ENCODE measurements at regions not wholly inside any gene's neighbourhood (a gene's known extent, or its start where the extent isn't known, plus 50 kb on each side); places are given as distances from the start of the nearest gene placed in this dataset.
"Not testable (repeated sequence)": the region's sequence is repeated elsewhere in the genome, so short reads cannot be mapped to it uniquely, and the experiment has no call there.

GRCh38 chr4:14303856-14304255, 676.3 kb upstream of the BOD1L1 start:
- DNase-seq (ENCODE audit: low read depth): peak; percentile 16

- no peak for DNase-seq (ENCODE audit: low read depth)
Measured at GRCh38 chr4:14308229-14308651, 680.7 kb upstream of the BOD1L1 start.

- no peak for DNase-seq (ENCODE audit: low read depth)
Measured at GRCh38 chr4:14309431-14309830, 681.9 kb upstream of the BOD1L1 start.

- DNase-seq (ENCODE audit: low read depth): no peak
Measured at GRCh38 chr4:14313757-14314156, 686.2 kb upstream of the BOD1L1 start.

- DNase-seq (ENCODE audit: low read depth): no peak
Measured at GRCh38 chr4:14315129-14315528, 687.2 kb upstream of the CPEB2 start.

GRCh38 chr4:14317351-14317750, 684.9 kb upstream of the CPEB2 start:
- no peak for DNase-seq (ENCODE audit: low read depth)

GRCh38 chr4:14318671-14319070, 683.6 kb upstream of the CPEB2 start:
- DNase-seq (ENCODE audit: low read depth): no peak

- no peak for DNase-seq (ENCODE audit: low read depth)
Measured at GRCh38 chr4:14321723-14322122, 680.6 kb upstream of the CPEB2 start.

- no peak for DNase-seq (ENCODE audit: low read depth)
Measured at GRCh38 chr4:14323191-14323590, 679.1 kb upstream of the CPEB2 start.

- no peak for DNase-seq (ENCODE audit: low read depth)
Measured at GRCh38 chr4:14329228-14329627, 673.1 kb upstream of the CPEB2 start.

GRCh38 chr4:14333616-14334015, 668.7 kb upstream of the CPEB2 start:
- DNase-seq (ENCODE audit: low read depth): no peak

- no peak for DNase-seq (ENCODE audit: low read depth)
Measured at GRCh38 chr4:14334166-14334565, 668.1 kb upstream of the CPEB2 start.

- no peak for DNase-seq (ENCODE audit: low read depth)
Measured at GRCh38 chr4:14335872-14336271, 666.4 kb upstream of the CPEB2 start.

- DNase-seq (ENCODE audit: low read depth): peak; percentile 44
Measured at GRCh38 chr4:14336656-14337055, 665.6 kb upstream of the CPEB2 start.

GRCh38 chr4:14337892-14338584, 664.2 kb upstream of the CPEB2 start:
- peak; percentile 46 for DNase-seq (ENCODE audit: low read depth)

- DNase-seq (ENCODE audit: low read depth): no peak
Measured at GRCh38 chr4:14338585-14339265, 663.6 kb upstream of the CPEB2 start.

- no peak for DNase-seq (ENCODE audit: low read depth)
Measured at GRCh38 chr4:14339715-14340114, 662.6 kb upstream of the CPEB2 start.

GRCh38 chr4:14340321-14340720, 662.0 kb upstream of the CPEB2 start:
- no peak for DNase-seq (ENCODE audit: low read depth)

- DNase-seq (ENCODE audit: low read depth): no peak
Measured at GRCh38 chr4:14343961-14344360, 658.3 kb upstream of the CPEB2 start.

GRCh38 chr4:14345356-14345775, 656.9 kb upstream of the CPEB2 start:
- peak; percentile 96 for DNase-seq (ENCODE audit: low read depth)

- no peak for DNase-seq (ENCODE audit: low read depth)
Measured at GRCh38 chr4:14347526-14347925, 654.8 kb upstream of the CPEB2 start.

GRCh38 chr4:14348506-14348905, 653.8 kb upstream of the CPEB2 start:
- peak; percentile 15 for DNase-seq (ENCODE audit: low read depth)

GRCh38 chr4:14358544-14359160, 643.6 kb upstream of the CPEB2 start:
- not testable (repeated sequence) for DNase-seq (ENCODE audit: low read depth)

Measured in renal cortical epithelial cell (primary cell).